Left ventricle myocardium inferior (tissue), 1 donor: ENCODE measurements at regions not wholly inside any gene's neighbourhood (a gene's known extent, or its start where the extent isn't known, plus 50 kb on each side); places are given as distances from the start of the nearest gene placed in this dataset.

ENCODE experiments used
- DNase-seq: peaks from one replicate; pipeline ENCODE4 v3.0.0-alpha.2; 2020
- H3K27ac ChIP-seq: fragments of 200-600 bp; replicated peaks from 2 replicates; pipeline ENCODE4 v1.8.0; 2021
- H3K27me3 ChIP-seq: fragments of 200-600 bp; 2 replicates; pipeline ENCODE4 v1.8.0; 2021; ENCODE audit warnings: low read depth
- H3K36me3 ChIP-seq: fragments of 200-600 bp; 2 replicates; pipeline ENCODE4 v1.8.0; 2021
- H3K4me1 ChIP-seq: fragments of 200-600 bp; 2 replicates; pipeline ENCODE4 v1.8.0; 2021
- H3K4me3 ChIP-seq: fragments of 200-600 bp; 2 replicates; pipeline ENCODE4 v1.8.0; 2021; ENCODE audit warnings: mild to moderate bottlenecking, moderate library complexity
- H3K9me3 ChIP-seq: fragments of 200-600 bp; replicated peaks from 2 replicates; pipeline ENCODE4 v1.8.0; 2021
- CTCF ChIP-seq: fragments of 200-600 bp; IDR thresholded peaks from 2 replicates; pipeline ENCODE4 v1.8.0; 2021; ENCODE audit warnings: antibody characterized with exemption, mild to moderate bottlenecking, borderline replicate concordance
- intact Hi-C: fragments of 100-400 bp; cut with micrococcal nuclease; formaldehyde crosslinking; loops from one replicate; pipeline ENCODE4 v1.11.0; 2022
- donor health status: DM: no; HTN: yes; CAD: no; lungs with severe emphysema.

- Histone ChIP-seq H3K9me3 (peaks cover 5% of the 10 kb centered on the region), H3K36me3 (no peaks in the 10 kb centered on the region), H3K4me3 (no peak overlapping the region), H3K4me1 (peaks cover 14% of the 10 kb centered on the region), H3K27ac (no peak overlapping the region), H3K27me3 (peaks cover 6% of the 10 kb centered on the region)
- DNase-seq, result no peak
- intact Hi-C loops, result no loop called here
- no peak for TF ChIP-seq CTCF
Observed at GRCh38 chr12:31226639-31227038, 99.3 kb downstream of the SINHCAF start.

- no peak overlapping the region for H3K27ac ChIP-seq
- DNase-seq, result no peak
Observed at GRCh38 chr12:31227401-31227981, 98.5 kb downstream of the SINHCAF start.

DNA sequence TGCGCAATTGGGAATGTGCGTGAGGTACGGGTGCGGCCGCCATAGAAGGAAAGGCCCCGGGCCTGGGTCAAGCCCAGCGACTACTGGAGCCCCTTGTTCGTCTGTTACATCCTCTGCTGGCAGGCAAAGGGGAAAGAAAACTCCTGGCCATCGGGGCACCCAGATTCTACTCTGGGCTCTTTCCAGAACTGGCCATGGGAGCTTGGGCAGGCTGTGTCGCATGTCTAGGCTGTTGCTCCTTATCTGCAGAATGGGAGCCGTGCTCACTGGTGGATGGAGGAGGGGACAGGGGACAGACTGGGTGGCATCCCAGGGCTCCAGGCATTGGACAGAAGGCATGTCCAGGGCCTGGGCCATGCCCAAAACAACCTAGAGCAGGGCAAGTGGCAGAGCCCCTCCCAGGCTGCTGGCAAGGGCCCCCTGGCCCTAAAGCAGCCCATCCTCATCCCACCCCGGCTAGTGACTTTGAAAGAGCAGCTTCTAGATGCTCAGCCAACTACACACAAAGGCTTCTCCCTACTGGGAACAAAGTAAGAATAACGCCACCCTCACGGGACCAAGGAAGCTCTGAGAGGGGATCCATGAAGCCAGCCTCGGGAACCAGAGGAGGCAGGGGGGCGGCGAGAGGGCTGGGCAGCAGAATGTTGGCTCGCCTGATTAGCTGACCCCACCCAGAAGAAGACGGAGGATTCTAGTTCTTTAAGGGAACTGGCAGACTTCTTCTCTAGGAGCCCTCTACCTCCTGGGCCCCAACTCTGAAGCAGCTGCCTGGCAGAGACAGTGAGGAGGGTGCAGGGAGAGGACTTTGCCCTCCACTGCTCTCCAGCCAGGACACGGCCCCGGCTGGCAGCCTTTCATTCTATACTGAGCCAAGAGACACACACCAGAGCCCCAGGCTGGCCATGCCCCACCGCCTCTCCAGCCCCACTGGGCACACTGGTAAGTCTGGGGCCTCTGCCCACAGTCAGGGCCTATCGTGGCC, 96.8 kb downstream of the SINHCAF start:
- peak; percentile 70 for DNase-seq
- Histone ChIP-seq H3K4me3 (no peak overlapping the region), H3K27me3 (peaks cover 24% of the 10 kb centered on the region), H3K4me1 (peaks cover 14% of the 10 kb centered on the region), H3K36me3 (no peaks in the 10 kb centered on the region), H3K9me3 (peaks cover 6% of the 10 kb centered on the region), H3K27ac (peak overlapping the region; percentile 64)
- intact Hi-C loops, result no loop called here
- TF ChIP-seq CTCF, result no peak

More at GRCh38 chr12:31227401-31227981, 98.5 kb downstream of the SINHCAF start:
- peaks cover 15% of the 10 kb centered on the region for H3K27me3 ChIP-seq
- H3K36me3 ChIP-seq, result no peaks in the 10 kb centered on the region
- H3K9me3 ChIP-seq, result peaks cover 6% of the 10 kb centered on the region
- no peak overlapping the region for H3K4me3 ChIP-seq
- no peak for TF ChIP-seq CTCF
- intact Hi-C loops, result no loop called here
- peaks cover 14% of the 10 kb centered on the region for H3K4me1 ChIP-seq

DNA sequence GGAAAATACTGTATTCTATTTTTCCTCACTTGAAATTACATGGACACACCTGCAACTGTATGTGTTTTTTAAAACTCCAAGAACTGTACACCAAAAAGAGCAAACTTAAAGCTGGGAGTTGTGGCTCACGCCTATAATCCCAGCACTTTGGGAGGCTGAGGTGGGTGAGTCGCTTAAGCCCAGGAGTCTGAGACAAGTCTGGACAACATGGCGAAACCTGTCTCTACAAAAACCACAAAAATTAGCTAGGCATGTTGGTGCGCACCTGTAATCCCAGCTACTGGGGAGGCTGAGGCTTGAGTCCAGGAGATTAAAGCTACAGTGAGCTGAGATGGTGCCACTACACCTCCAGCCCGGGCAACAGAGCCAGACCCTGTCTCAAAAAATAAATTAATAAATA, 95.9 kb downstream of the SINHCAF start:
- no peak for DNase-seq
- no peak for TF ChIP-seq CTCF
- peaks cover 6% of the 10 kb centered on the region for H3K9me3 ChIP-seq
- intact Hi-C loops, result no loop called here
- peaks cover 33% of the 10 kb centered on the region for H3K27me3 ChIP-seq
- peak overlapping the region; percentile 64 for H3K27ac ChIP-seq
- H3K4me3 ChIP-seq, result no peak overlapping the region
- peaks cover 15% of the 10 kb centered on the region for H3K4me1 ChIP-seq
- H3K36me3 ChIP-seq, result no peaks in the 10 kb centered on the region
